ENCODE measurements at regions not wholly inside any gene's neighbourhood (a gene's known extent, or its start where the extent isn't known, plus 50 kb on each side); places are given as distances from the start of the nearest gene placed in this dataset.

- TF ChIP-seq CTCF (conservative IDR thresholded peaks at IDR 0.05 in 1 of 2, IDR thresholded peaks at IDR 0.05 in 1 of 2; ENCODE audit: extremely low read depth in 1 of 2, insufficient read depth in 1 of 2, low read depth in 1 of 2, low read length in 2 of 2), result no peak
- TF ChIP-seq EZH2 (IDR thresholded peaks at IDR 0.05; ENCODE audit: borderline replicate concordance, low read length), result no peak
Observed at GRCh38 chr20:39270837-39271604, 308.9 kb downstream of the DHX35 start.
